Thyroid gland (tissue), 4 donors: ENCODE measurements at regions not wholly inside any gene's neighbourhood (a gene's known extent, or its start where the extent isn't known, plus 50 kb on each side); places are given as distances from the start of the nearest gene placed in this dataset.

ENCODE experiments used
- CTCF ChIP-seq, 6 experiments: fragments of 200-600 bp in 3 of 6; fragments of 450-650 bp in 3 of 6; sonication (generic) in 3 of 6; IDR thresholded peaks; one replicate each; pipeline ENCODE4 v1.5.1; 2016 to 2019; ENCODE audit warnings: antibody characterized with exemption in 6 of 6, mild to moderate bottlenecking in 2 of 6, inconsistent platforms in 1 of 6, moderate library complexity in 1 of 6
- POLR2A ChIP-seq, 2 donors: fragments of 450-650 bp; IDR thresholded peaks; one replicate each; pipeline ENCODE4 v1.6.1; 2017; ENCODE audit warnings: antibody characterized with exemption in 2 of 2, mild to moderate bottlenecking in 2 of 2, moderate library complexity in 1 of 2

- TF ChIP-seq CTCF (IDR thresholded peaks at IDR 0.05): no peak
- TF ChIP-seq POLR2A (IDR thresholded peaks at IDR 0.05): no peak
Measured at GRCh38 chr17:49906531-49907136, 58.8 kb upstream of the TAC4 start.
